HG03571 (cell line): ENCODE measurements at regions not wholly inside any gene's neighbourhood (a gene's known extent, or its start where the extent isn't known, plus 50 kb on each side); places are given as distances from the start of the nearest gene placed in this dataset.
A peak's percentile ranks its signal among the peaks of the same experiment; 100 is the strongest.

Experiments used
- ATAC-seq: cut with Tn5 transposase; IDR thresholded peaks from one replicate; pipeline ENCODE4 v1.9.1; 2021; ENCODE audit not compliant: unreplicated experiment

DNA sequence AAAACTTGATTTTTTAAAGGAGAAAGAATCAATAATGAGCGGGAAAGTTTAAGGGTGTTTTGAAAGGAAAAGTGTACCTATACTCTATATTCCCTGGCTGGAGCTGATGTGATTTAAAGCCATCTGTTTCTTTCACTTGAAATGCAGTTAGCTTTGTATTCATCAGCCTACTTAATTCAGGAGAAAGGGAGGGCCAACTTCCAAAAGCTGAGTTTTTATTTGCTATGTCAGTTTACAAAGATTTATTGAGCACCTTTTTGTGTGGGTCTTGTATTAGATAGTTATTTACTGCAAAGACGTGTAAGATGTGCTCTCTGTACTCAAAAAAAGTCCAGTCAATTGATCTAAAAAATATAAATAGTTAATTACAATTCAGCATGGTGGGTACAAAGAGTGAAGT lies 176.2 kb upstream of the GOLIM4 start:
- ATAC-seq, result no peak

DNA sequence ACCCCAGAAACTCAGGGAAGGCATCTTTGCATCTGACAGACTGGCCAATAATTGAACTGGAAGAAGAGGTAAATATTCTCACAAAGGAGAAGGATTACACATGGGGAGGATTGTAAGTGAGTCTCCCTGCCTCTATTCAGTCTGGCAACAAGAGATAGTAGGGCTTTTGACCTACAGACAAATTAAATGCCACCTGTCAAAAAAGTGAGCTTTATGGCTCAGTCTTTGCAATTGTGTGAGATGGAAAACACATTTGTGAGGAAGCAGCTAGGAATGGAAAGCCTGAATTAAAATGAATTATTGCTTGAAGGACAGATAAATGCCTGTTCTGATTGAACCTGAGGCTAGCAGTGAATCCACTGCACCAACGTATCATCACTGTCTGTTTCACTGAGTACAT lies 173.3 kb upstream of the GOLIM4 start:
- no peak for ATAC-seq

DNA sequence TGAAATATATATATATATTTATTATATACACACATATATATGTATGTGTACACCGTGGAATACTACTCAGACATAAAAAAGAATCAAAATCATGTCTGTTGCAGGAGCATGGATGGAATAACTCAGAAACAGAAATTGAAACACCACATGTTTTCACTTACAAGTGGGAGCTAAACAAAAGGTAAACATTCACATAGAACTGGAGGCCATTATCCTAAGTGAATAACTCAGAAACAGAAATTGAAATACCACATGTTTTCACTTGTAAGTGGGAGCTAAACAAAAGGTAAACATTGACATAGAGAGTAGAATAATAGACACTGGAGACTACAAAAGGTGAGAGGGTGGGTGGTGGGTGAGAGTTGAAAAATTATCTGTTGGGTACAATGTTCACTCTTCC lies 171.5 kb upstream of the GOLIM4 start:
- no peak for ATAC-seq

DNA sequence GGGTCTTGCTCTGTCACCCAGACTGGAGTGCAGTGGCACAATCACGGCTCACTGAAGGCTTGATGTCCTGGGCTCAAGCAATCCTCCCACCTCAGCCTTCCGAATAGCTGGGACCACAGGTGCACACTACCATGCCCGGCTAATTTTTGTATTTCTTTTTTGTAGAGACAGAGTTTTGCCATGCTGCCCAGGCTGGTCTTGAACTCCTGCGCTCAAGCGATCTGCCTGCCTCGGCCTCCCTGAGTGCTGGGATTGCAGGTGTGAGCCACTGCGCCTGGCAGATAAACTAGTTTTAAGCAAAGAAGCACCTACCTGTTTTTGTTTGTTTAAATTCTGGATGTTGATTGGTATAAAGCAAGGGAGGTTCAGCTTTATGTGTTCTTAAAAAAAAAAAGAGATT lies 170.6 kb upstream of the GOLIM4 start:
- ATAC-seq, result no peak

DNA sequence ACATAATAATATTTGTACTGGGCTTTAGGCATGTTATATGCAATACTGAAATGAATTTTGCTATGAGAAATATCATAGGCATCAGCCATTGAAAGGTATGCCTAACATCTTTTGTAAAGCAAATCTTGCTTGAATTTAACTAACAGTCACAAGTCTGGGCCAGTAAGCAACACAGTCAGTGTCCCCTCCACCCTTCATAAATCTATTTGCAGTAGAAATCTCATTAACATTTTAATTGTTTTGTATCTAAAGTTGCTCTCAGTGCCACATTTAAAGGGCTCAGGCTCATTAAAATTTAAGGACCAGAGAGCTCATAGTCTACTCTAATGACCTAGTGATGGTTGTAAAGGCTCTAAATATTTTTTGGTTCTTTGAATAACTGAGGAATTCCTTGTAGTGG lies 167.2 kb upstream of the GOLIM4 start:
- ATAC-seq, result no peak

DNA sequence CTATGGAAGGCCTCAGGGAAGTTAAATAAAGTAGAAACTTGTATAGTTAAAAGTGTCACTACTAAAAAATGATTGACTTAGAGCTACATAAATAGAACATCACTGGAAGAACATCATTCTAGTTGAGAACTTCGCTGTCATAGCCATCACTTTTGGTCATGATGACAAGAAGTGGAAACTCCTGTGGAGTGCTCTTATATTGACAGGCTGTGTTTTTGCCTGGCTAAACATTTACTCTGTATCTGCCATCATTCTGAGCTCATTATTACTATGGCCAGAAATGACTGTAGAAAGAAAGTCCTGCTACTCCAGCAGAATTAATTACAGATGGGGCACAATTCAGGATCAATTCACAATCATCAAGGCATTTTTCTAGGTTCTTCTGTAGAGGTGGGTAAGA lies 165.1 kb upstream of the GOLIM4 start:
- peak; percentile 48 for ATAC-seq

DNA sequence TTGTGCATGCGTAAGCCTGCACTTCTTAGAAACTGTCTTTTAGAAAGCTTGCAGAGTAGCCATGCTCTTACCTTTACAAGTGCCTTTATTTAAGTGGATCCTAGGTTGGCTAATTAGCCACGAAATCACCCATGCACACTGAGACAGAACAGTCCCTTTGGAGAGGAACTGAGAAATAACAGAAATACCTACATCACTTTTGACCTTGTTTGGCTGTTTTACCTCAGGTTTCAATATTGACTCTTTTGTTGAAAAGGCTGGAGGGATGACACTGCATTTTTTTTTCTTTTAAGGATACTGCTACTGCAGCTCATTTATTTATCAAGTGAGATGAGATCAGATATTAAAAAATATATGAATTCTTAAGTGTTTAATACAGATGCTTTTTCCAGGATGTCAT lies 155.6 kb upstream of the GOLIM4 start:
- ATAC-seq, result peak; percentile 40

DNA sequence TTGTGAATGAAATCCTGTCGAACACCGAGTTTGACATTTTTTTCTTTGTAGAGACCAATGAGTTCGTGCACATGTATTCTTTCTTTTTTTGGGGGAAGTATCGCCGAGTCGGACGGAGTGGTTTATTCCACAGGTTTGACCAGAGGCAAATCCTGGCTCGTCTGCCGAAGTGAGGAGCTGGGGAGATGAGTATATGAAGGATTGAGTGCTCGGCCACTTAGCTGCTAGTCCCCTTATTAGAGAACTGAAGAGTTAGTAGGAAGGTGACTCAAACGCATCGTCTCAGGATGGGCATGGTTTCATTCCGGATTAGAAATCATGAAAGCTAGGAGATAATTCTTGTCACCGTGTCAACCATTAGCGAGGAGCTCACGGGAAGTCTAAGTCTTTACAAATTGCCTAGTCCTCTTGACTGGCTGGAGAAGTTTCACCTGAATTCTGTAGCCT lies 154.7 kb upstream of the GOLIM4 start:
- peak; percentile 16 for ATAC-seq

DNA sequence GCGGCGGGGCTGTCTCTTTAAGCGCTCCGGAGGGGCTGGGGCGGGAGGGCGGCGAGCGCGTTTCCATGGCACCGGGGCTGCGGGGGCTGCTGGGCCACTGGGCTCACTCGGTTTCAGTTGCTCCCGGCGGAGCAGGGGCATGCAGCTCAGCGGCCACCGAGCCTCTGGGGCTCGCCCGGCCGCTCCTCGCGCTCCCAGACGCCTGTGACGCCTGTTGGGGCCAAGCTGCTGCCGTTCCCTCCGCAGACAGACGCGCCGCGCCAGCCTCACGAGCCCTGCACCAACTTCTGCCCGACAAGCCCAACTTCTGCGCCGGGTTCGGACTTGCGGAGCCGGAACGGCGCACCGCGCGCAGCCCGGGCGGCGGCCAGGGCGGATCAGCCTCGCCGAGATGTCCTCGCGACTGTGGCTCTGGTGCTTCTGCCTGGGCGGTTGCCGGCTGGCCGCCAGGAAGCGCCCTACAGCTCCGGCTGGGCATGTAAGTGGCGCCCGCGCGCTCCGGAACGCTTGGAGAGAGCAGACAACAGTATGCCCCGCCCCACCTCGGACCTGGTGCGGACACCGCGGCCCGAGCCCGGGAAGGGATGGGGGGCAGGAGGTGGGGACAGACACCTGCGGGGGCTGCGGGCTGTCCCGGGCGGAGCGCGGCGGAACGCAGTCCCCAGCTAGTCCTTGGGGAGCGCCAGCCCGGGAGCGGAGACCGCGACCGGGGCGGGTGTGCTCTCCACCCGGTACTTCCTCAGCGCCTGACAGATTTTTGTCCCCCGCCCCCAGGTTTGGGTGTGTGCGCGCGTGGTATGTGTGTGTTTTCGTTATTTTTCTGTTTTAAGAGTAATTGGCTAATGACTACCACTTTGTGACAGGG lies 154.1 kb upstream of the GOLIM4 start:
- ATAC-seq, result peak; percentile 67

DNA sequence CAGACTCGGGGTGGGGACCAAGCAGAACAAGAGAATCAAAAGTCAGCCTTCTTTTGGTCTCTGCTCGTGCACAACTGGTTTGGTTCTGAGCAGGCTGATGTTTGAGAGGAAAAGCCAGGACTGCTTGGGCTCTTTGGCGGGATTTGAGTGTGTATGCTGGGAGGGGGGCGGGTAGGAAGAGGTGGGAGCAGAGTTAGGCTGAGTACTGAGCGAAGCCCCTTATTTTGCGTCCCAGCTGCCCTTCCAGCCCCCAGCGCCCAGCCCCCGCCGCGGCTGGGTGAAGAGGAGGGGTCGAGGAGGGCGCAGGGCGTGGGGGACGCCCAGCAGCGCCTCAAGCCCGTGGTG lies 153.5 kb upstream of the GOLIM4 start:
- ATAC-seq, result no peak

DNA sequence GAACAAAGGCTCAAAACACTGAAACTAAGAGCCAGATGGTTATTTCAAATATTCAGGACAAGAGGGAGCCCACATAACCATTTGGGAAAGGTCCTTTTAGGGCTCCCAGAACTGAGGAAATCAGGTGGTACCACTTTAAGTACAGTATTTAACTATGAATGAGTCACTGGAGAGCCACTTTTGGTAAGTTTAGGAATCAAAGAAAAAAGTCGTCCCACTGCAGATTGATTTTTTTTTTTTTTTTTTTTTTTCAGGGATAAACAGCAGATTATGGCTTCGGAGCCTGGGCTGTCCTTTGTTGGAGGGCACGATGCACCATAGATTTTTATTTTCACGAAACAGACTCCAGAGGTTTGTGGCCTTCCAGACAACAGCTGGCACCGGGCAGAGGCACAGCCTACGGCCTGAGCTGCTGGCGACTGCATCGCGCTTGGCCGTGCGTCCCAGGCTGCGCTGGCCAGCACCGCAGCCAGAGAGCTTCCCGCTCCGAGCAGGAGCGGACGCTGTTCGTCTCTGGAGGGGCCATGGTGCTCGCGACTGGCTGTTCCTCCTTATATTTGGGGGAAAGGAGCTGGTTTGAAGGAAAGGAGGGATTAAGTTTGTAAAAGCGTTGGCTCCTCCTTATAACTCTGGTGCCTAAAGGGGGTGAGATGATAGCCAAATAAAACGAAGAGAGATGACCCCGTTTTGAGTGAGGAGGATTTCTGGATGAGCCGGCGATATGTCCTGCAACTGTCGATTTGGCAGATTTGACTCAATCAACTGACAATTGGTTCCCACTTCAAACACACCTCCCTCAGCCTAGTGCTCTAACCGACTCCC lies 152.9 kb upstream of the GOLIM4 start:
- ATAC-seq, result no peak

DNA sequence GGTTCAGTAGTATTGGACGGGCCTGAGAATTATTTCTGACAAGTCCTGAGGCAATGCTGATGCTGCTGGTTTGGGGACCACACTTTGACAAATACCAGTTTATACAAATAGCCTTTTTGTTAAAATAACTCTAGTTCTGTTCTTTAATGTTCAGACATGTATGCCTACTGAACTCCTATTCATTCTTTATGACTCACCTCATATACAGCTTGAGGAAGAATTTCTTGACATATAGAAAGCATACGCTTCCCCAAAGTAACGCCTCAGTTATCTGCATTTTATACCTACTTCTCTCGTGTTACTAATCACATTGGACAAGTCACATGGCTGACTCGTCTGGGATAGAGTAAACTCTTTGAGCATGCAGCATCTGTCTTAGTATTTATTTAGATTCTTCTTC lies 145.4 kb upstream of the GOLIM4 start:
- ATAC-seq, result no peak

DNA sequence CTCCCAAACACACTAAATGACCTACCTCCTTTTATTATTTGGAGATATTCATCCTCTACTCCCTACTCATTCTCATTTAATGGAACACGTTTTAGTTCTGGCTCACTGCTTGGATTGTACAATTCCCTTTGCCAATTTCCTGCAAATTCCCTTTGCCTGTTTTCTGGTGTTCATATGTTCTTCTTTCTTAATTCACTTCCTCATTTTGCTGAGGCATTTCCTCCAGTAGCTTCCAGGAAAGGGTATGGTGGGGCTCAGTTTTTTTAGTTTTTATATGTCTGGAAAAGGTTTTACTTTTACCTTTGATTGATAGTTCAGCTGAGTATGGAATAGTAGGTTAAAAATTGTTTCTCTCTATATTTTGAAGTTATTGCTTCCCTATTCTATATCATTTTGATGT lies 143.6 kb upstream of the GOLIM4 start:
- no peak for ATAC-seq

DNA sequence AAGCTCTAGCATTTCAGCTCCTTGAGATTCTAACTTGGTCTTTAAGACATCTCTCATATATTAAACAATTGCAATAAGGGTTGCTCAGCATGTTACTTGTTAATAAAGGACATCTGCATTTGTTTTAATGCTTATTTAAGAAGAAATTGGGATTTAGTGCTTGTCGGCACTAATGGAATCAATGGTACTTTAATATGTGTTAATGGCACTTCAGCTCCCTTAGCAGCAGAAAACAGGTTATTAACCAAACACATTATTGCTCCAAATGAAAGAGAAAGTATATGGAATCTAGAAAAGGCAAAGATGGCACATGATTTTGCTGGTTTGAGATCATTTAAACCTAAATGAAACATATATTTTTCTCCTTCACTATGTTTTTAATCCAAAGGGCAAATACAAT lies 137.3 kb upstream of the GOLIM4 start:
- no peak for ATAC-seq

DNA sequence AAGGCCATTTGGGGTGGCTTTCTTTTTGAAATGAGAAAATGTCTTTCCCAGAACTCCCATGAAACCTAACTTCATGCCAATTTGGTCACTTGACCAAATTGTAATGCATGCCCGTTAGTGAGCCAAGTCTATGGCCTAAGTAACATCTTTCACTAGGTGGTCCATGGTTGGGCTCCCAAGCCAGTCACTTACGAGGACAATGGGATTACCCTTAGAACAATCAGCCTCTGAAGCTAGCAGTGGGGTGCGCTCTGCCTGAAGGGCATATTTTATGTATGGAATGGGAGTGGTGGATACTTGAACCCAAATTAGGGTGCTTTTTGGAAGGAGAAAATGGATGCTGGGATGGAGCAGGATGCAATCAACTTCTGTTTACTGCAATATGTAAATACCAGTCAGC lies 127.4 kb upstream of the GOLIM4 start:
- ATAC-seq, result no peak

DNA sequence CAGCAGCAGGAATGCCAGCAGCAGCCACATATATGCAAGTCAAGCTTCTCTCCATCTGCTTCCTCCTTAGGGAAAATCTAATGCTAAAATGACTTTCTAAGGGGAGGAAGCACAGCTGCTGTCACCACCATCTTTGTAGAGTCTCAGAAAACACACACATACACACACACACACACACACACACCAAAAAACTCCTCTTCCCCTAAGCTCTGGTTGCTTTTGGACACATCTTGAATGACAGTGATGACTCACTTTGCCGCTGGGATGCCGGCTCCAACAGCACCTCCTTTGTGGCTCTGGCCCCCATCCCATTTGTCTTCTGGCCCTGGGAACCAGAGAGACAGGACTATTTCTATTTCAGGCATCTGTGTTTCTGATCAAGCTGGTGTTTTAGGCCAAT lies 124.8 kb upstream of the GOLIM4 start:
- ATAC-seq, result no peak

DNA sequence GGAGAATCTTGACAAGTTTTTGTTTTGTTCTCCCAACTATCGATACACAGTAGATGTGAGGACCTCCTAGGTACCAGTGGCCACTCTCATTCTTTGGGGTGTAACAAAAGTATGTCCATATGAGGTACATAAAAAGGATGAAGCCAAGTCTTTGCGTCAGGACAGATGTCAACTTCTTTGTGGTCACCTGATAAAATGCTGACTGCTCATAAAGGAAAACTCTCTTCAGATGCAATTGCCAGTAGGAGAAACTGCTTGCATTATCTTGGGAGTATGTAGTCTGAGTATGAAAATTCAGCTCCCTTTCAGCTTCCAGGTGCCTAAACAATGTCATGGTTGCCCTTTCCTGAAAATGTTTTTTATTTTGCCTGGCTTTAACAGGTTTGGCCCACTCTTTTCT lies 123.8 kb upstream of the GOLIM4 start:
- ATAC-seq, result no peak

DNA sequence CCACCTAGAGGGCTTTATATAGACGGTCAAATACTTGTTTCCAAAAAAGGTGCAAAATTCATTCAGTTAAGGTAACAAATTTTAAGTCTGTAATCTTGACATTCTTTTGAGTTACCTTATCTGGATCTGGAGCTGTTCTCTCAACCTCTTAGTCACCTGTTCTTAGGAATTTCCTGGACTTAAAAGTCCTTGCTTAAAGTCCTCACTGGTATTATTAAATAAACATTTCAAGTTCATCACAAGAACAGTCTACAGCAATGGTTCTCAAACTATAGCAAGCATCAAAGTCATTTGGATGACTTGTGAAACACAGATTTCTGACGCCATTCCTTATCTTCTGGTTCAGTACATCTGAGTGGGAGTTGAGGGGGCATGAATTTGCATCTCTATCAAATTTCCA lies 122.9 kb upstream of the GOLIM4 start:
- no peak for ATAC-seq

DNA sequence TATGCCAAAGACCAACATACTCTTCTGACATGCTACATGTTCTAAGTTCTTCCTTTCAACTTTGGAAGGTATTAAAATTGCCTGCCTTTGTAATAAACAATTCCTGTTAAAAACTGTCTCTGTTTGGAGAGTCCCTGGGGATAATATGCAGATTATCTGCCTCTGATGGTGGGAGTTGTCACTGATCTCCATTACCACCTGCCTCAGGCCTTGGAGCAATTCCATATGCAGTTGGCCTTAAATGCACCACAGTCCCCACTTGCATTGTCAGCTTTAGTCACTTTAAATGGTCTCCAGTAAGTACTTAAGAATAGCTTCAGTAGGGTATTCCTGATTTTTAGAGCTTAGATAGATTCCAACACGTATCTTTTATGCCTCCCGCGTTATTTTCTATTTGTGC lies 121.1 kb upstream of the GOLIM4 start:
- ATAC-seq, result no peak

DNA sequence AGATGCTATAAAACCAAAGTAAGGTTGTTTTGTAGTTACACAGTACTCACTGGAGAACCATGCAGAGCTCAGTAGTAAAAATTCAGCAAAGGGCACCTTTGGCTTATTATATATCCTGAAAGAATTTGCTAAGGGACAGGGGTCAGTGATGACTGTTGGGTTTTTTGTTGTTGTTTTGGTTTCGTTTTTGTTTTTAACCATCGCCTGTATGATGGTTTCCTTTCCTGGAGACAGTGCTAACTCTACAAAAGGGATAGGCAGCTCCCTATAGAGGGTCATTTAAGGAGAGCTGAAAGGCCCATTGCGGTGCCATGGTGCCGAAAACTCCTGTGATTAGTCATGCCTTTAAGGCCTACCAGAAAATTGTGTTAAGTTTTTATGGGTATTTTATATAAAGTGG lies 118.2 kb upstream of the GOLIM4 start:
- peak; percentile 87 for ATAC-seq

DNA sequence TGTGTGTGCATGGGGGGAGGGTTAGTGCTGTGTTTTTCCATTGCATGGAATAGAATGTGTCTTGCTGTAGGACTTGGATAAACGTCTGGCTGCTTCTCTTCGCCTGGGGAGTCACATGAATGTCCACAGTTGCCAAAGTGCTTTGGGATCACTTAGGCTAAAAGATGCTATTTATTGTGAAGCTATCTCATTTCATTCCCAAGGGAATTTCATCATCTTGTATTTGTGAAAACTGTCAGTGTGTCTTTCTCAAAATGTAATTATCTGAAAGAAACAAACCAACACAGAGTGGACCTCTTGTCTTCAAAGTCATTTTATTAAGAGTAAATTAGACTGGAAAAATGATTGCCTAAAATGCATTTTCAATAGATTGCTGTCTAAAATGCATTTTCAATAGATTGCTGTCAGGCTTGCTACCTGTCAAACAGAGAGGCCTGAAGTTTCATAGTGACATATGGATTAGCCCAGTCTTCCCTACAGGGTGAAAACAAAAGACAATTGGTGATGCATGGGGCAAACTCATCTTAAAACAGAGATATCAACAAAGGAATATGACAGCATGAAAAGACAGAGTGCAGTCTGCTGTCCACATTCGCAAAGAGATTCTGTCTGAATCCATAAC lies 117.1 kb upstream of the GOLIM4 start:
- ATAC-seq, result no peak

DNA sequence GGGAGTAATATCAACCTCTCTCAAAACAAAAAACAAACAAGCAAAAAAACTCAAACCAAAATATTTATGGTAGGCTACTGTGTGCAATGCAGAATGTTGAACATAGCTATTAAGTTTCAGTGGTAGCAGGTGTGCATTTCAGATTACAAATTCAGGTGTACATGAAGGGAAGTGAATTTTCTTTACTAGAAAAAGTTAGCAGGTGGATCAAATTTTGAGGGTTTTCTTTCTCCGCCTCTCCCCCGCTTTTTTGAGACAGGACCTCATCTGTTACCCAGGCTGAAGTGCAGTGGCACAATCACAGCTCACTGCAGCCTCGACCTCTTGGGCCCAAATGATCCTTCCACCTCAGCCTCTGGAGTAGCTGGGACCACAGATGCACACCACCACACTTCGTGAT lies 109.7 kb upstream of the GOLIM4 start:
- ATAC-seq, result no peak
